Mucosa of descending colon (tissue), 3 donors: ENCODE measurements at regions not wholly inside any gene's neighbourhood (a gene's known extent, or its start where the extent isn't known, plus 50 kb on each side); places are given as distances from the start of the nearest gene placed in this dataset.
"Not testable (repeated sequence)": the region's sequence is repeated elsewhere in the genome, so short reads cannot be mapped to it uniquely, and the experiment has no call there.

Experiments
- ATAC-seq: fragments of 200-7000 bp; cut with Tn5 transposase; one replicate; pipeline ENCODE4 v1.9.1; 2020; ENCODE audit warnings: mild to moderate bottlenecking, moderate library complexity
- DNase-seq, 3 donors: peaks; one replicate each; pipeline ENCODE4 v3.0.0-alpha.2; 2020
- H3K36me3 ChIP-seq: fragments of 200-600 bp; one replicate; pipeline ENCODE4 v1.8.0; 2021; ENCODE audit warnings: low read depth, mild to moderate bottlenecking
- H3K4me1 ChIP-seq: fragments of 200-600 bp; one replicate; pipeline ENCODE4 v1.8.0; 2021; ENCODE audit warnings: low read depth, mild to moderate bottlenecking
- H3K4me3 ChIP-seq: fragments of 200-600 bp; one replicate; pipeline ENCODE4 v1.8.0; 2021; ENCODE audit warnings: mild to moderate bottlenecking
- H3K9me3 ChIP-seq: fragments of 200-600 bp; one replicate; pipeline ENCODE4 v1.8.0; 2021; ENCODE audit warnings: mild to moderate bottlenecking
- intact Hi-C, 2 donors: fragments of 100-400 bp; cut with DNase I in 1 of 2; cut with micrococcal nuclease in 1 of 2; formaldehyde crosslinking; loops; one replicate each; pipeline versions ENCODE4 v1.11.0 to v1.11.1; 2022; cut with DNase I, micrococcal nuclease
- TF ChIP-seq, protein P1 (sequence below): fragments of 200-600 bp; IDR thresholded peaks from one replicate; pipeline ENCODE4 v1.8.0; 2022; ENCODE audit warnings: antibody characterized with exemption, mild to moderate bottlenecking
- donor health status: DM: no; HTN: no; CAD: no; lungs with moderate emphysema.
- donor health status: DM: no; HTN: no; CAD: no.
- donor health status: DM: no; HTN: yes; CAD: no.

GRCh38 chr2:239731422-239731821, 293.7 kb downstream of the NDUFA10 start:
- H3K36me3 ChIP-seq, result no peaks in the 10 kb centered on the region
- ATAC-seq (no peak), DNase-seq (peak in 1 of 3 donors; percentile 15)
- intact Hi-C loops, result no loop called here
- no peaks in the 10 kb centered on the region for H3K9me3 ChIP-seq
- TF ChIP-seq, protein P1, sequence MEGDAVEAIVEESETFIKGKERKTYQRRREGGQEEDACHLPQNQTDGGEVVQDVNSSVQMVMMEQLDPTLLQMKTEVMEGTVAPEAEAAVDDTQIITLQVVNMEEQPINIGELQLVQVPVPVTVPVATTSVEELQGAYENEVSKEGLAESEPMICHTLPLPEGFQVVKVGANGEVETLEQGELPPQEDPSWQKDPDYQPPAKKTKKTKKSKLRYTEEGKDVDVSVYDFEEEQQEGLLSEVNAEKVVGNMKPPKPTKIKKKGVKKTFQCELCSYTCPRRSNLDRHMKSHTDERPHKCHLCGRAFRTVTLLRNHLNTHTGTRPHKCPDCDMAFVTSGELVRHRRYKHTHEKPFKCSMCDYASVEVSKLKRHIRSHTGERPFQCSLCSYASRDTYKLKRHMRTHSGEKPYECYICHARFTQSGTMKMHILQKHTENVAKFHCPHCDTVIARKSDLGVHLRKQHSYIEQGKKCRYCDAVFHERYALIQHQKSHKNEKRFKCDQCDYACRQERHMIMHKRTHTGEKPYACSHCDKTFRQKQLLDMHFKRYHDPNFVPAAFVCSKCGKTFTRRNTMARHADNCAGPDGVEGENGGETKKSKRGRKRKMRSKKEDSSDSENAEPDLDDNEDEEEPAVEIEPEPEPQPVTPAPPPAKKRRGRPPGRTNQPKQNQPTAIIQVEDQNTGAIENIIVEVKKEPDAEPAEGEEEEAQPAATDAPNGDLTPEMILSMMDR, result no peak
- no peaks in the 10 kb centered on the region for H3K4me1 ChIP-seq
- H3K4me3 ChIP-seq, result no peak overlapping the region

DNA sequence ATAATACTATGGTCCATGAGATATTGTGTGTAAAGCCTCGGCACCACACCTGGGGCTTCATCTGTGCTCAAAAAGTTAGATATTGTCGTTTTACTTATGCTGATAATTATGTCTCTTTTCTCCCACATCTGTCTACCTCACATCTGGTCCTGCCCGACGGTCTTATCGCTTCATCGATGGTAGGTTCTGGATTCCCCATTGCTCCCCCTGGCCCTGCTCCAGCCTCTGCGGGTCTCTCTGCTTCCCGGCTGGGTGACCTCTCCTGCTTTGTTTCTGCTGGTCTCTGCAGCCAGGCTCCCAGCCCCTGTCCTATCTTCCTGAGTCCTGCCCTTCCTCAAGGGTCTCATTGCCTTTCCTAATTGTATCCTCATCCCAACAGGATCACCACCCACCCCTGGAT, 294.2 kb downstream of the NDUFA10 start:
- Histone ChIP-seq H3K9me3 (no peaks in the 10 kb centered on the region), H3K36me3 (no peaks in the 10 kb centered on the region), H3K4me3 (no peak overlapping the region), H3K4me1 (no peaks in the 10 kb centered on the region)
- intact Hi-C loops, result no loop called here
- TF ChIP-seq, protein P1, result no peak
- no peak for ATAC-seq
- peak in 1 of 3 donors; percentile 12 for DNase-seq

- H3K4me1 ChIP-seq, H3K4me3 ChIP-seq, H3K9me3 ChIP-seq, H3K36me3 ChIP-seq, ATAC-seq, intact Hi-C loops: not testable (repeated sequence)
- peak in 1 of 3 donors; percentile 2 for DNase-seq
Observed at GRCh38 chr2:239730567-239730882, 294.6 kb downstream of the NDUFA10 start.

- ATAC-seq, result no peak
- H3K36me3 ChIP-seq, result no peaks in the 10 kb centered on the region
- intact Hi-C loops, result no loop called here
- TF ChIP-seq, protein P1, result no peak
- no peaks in the 10 kb centered on the region for H3K4me1 ChIP-seq
- DNase-seq, result peak in 1 of 3 donors; percentile 39
- H3K9me3 ChIP-seq, result no peaks in the 10 kb centered on the region
- H3K4me3 ChIP-seq, result no peak overlapping the region
Observed at GRCh38 chr2:239729681-239730566, 295.2 kb downstream of the NDUFA10 start.

GRCh38 chr2:239729151-239729550, 296.0 kb downstream of the NDUFA10 start:
- TF ChIP-seq, protein P1, result no peak
- Histone ChIP-seq H3K9me3 (no peaks in the 10 kb centered on the region), H3K4me3 (no peak overlapping the region), H3K4me1 (no peaks in the 10 kb centered on the region), H3K36me3 (no peaks in the 10 kb centered on the region)
- intact Hi-C loops, result no loop called here
- peak in 1 of 3 donors; percentile 28 for DNase-seq
- ATAC-seq, result no peak

DNA sequence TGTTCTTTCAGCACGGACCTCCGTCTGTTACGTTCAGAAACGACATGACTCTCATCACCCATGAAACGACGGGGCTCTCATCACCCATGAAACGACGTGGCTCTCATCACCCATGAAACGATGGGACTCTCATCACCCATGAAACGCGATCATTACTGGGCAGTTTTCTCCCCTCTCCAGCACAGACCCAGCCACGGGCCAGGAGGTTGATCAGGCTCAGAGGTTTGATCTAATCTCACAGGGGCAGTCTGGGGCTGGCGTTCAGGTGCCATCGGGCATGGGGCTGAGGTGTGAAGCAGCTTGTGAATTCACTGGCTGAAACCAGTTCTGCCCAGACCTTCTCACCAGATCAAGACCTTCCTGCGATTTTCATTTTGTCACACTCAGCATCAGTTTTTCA, 296.4 kb downstream of the NDUFA10 start:
- no peaks in the 10 kb centered on the region for H3K4me1 ChIP-seq
- intact Hi-C loops, result no loop called here
- H3K9me3 ChIP-seq, result no peaks in the 10 kb centered on the region
- TF ChIP-seq, protein P1, result no peak
- ATAC-seq (no peak), DNase-seq (peak in 1 of 3 donors; percentile 18)
- no peaks in the 10 kb centered on the region for H3K36me3 ChIP-seq
- no peak overlapping the region for H3K4me3 ChIP-seq
